MCF 10A (cell line): ENCODE measurements at regions not wholly inside any gene's neighbourhood (a gene's known extent, or its start where the extent isn't known, plus 50 kb on each side); places are given as distances from the start of the nearest gene placed in this dataset.

Experiments used
- BruUV-seq: library from RNA; stranded (reverse); fragments of 400-500 nt; replicated peaks from 2 replicates; lab custom pipeline; 2021; lab: Mats Ljungman, UMichigan
- CTCF ChIA-PET: fragments of 300-600 bp; sonication (Branson Sonifier 250); formaldehyde crosslinking; extraction: SDS; loops from one replicate; lab custom pipeline; 2021; ENCODE audit warnings: antibody characterized with exemption, inconsistent platforms; lab: Yijun Ruan, JAX
- POLR2A ChIA-PET: fragments of 300-600, 350-650 bp; sonication (Branson Sonifier 250); formaldehyde crosslinking; extraction: SDS; loops from one replicate; lab custom pipeline; 2020; ENCODE audit warnings: antibody characterized with exemption, inconsistent platforms; lab: Yijun Ruan, JAX
- DNase-seq: peaks from one replicate; pipeline ENCODE4 v3.0.0-alpha.2; 2018; ENCODE audit not compliant: unreplicated experiment
- H3K27ac Mint-ChIP-seq: one replicate; pipeline ENCODE4 v1.8.0; 2022; ENCODE audit warnings: mild to moderate bottlenecking, low read depth, mixed read lengths; ENCODE audit not compliant: unreplicated experiment
- H3K27me3 Mint-ChIP-seq: one replicate; pipeline ENCODE4 v1.8.0; 2022; ENCODE audit warnings: mixed read lengths; ENCODE audit not compliant: insufficient read depth, unreplicated experiment
- H3K36me3 Mint-ChIP-seq: one replicate; pipeline ENCODE4 v1.8.0; 2022; ENCODE audit warnings: mild to moderate bottlenecking, moderate library complexity, mixed read lengths; ENCODE audit not compliant: insufficient read depth, unreplicated experiment
- H3K4me1 Mint-ChIP-seq: one replicate; pipeline ENCODE4 v1.8.0; 2022; ENCODE audit warnings: mixed read lengths; ENCODE audit not compliant: insufficient read depth, unreplicated experiment
- H3K4me3 Mint-ChIP-seq: one replicate; pipeline ENCODE4 v1.8.0; 2022; ENCODE audit warnings: mild to moderate bottlenecking, moderate library complexity, mixed read lengths; ENCODE audit not compliant: unreplicated experiment
- H3K9me3 Mint-ChIP-seq: one replicate; pipeline ENCODE4 v1.8.0; 2022; ENCODE audit warnings: mixed read lengths; ENCODE audit not compliant: unreplicated experiment
- intact Hi-C: fragments of 100-400 bp; cut with micrococcal nuclease; formaldehyde crosslinking; loops from 2 replicates; pipeline ENCODE4 v1.14.1; 2022
- TF ChIP-seq, protein P1 (sequence below): fragments of 200-600 bp; IDR thresholded peaks from one replicate; pipeline ENCODE4 v1.8.0; 2022; ENCODE audit warnings: antibody characterized with exemption, mild to moderate bottlenecking; ENCODE audit not compliant: unreplicated experiment

DNA sequence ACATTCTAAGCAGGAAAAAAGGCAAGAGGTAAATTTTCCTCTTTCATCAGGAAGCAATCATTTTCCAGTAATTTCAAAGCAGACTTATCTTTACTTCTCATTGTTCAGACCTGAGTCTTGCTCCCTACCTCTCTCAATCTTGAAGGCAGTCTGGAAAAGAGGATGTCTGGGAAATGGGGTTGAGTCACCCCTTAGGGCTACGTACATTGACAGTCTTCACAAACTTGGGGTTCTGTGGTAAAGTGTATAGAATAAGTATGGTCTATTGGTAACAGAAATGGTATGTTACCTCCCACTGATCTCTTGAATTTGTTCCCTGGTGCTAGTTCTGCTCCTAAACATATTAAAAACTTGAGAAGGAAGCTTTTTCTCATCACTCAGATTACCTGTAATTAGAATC lies 361.3 kb downstream of the SS18 start:
- CTCF ChIA-PET, result no interaction called here
- no peaks in the 10 kb centered on the region for H3K4me1 Mint-ChIP-seq

DNA sequence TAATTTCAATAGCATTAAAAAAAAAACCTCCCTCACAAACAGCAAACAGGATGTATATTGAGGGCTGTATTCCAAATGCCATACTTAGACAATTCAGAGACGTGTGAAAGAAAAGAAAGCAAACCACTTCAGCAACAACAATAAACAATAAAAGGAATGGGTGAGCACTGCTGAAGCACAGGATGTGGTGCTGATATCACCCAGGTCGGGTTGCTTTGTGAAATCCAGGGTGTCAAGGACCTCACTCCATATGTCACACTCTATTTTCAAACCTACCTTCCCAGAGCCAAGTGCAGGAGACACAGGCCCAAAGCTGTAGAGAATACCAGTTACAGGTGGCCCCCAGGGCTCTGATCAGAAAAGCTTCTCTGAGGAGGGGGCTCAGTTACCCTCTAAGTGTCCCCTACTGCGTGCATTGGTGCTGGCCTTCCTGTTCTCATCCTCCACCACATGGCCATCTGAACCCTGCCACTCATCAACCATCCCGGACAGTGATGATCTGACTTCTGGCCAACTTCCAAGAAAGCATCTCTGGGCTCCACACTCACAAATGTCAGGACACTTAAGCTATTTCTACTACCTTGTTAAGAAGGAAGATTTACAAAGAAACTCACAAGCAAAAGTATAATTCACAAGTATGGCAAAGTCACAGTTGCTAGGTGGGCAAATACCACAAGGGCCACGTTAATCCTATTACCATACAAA lies 363.0 kb downstream of the SS18 start:
- Mint-ChIP-seq H3K4me1 (no peaks in the 10 kb centered on the region), H3K36me3 (no peaks in the 10 kb centered on the region), H3K9me3 (peaks cover 40% of the 10 kb centered on the region), H3K27ac (no peak overlapping the region), H3K27me3 (no peaks in the 10 kb centered on the region), H3K4me3 (no peak overlapping the region)
- ChIA-PET POLR2A (no interaction called here), CTCF (no interaction called here)
- TF ChIP-seq, protein P1, sequence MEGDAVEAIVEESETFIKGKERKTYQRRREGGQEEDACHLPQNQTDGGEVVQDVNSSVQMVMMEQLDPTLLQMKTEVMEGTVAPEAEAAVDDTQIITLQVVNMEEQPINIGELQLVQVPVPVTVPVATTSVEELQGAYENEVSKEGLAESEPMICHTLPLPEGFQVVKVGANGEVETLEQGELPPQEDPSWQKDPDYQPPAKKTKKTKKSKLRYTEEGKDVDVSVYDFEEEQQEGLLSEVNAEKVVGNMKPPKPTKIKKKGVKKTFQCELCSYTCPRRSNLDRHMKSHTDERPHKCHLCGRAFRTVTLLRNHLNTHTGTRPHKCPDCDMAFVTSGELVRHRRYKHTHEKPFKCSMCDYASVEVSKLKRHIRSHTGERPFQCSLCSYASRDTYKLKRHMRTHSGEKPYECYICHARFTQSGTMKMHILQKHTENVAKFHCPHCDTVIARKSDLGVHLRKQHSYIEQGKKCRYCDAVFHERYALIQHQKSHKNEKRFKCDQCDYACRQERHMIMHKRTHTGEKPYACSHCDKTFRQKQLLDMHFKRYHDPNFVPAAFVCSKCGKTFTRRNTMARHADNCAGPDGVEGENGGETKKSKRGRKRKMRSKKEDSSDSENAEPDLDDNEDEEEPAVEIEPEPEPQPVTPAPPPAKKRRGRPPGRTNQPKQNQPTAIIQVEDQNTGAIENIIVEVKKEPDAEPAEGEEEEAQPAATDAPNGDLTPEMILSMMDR, result no peak
- no TSS peak for BruUV-seq
- no peak for DNase-seq
- intact Hi-C loops, result no loop called here

More for the DNA sequence above, 361.3 kb downstream of the SS18 start:
- POLR2A ChIA-PET, result no interaction called here
- TF ChIP-seq, protein P1, result no peak
- no TSS peak for BruUV-seq
- no peak overlapping the region for H3K27ac Mint-ChIP-seq
- DNase-seq, result no peak
- H3K4me3 Mint-ChIP-seq, result no peak overlapping the region
- peaks cover 27% of the 10 kb centered on the region for H3K9me3 Mint-ChIP-seq
- no peaks in the 10 kb centered on the region for H3K36me3 Mint-ChIP-seq
- intact Hi-C loops, result no loop called here
- no peaks in the 10 kb centered on the region for H3K27me3 Mint-ChIP-seq

DNA sequence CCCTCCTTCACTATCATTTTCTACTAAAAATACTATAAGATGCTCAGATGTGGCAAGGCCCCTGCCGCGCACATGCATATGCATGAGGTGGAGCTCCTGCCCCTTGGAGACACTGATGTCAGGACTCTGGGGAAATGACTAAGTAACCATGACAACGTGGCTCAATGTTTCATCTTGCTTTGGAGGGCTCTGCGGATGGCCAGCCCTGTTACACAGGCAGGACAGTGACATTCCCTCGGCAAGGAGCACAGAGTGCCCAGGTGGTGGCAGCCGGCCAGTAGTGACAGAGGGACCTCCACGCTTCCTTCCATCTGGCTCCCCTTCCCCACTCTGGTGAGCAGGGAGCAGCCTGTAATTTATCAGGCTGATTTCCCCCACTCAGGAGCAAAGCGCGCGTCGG lies 364.1 kb downstream of the SS18 start:
- POLR2A ChIA-PET, result no interaction called here
- no TSS peak for BruUV-seq
- CTCF ChIA-PET, result no interaction called here

DNA sequence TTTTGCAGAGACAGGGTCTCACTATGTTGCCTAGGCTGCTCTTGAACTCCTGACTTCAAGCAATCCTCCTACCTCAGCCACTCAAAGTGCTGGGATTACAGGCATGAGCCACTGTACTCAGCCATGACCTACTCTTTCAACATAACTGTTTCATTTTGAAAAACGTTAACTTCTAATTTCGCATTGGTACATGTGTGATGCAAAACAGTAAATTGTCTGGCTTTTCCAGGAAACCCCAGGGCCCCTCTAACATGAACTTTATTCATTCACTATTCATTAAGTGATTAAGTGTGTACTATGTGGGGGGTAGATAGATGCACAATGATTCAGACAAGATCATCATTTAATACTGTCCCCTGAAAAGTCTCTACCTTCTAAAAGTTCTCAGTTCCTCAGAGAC lies 364.9 kb downstream of the SS18 start:
- BruUV-seq, result no TSS peak
- H3K9me3 Mint-ChIP-seq, result peaks cover 34% of the 10 kb centered on the region
- no peaks in the 10 kb centered on the region for H3K27me3 Mint-ChIP-seq
- ChIA-PET CTCF (no interaction called here), POLR2A (no interaction called here)
- DNase-seq, result no peak
- no peaks in the 10 kb centered on the region for H3K4me1 Mint-ChIP-seq
- H3K36me3 Mint-ChIP-seq, result no peaks in the 10 kb centered on the region
- no peak overlapping the region for H3K4me3 Mint-ChIP-seq
- no peak overlapping the region for H3K27ac Mint-ChIP-seq
- intact Hi-C loops, result no loop called here
- TF ChIP-seq, protein P1, result no peak

More for the DNA sequence above, 364.1 kb downstream of the SS18 start:
- Mint-ChIP-seq H3K36me3 (no peaks in the 10 kb centered on the region), H3K4me1 (no peaks in the 10 kb centered on the region), H3K27ac (no peak overlapping the region), H3K27me3 (no peaks in the 10 kb centered on the region), H3K4me3 (no peak overlapping the region), H3K9me3 (peaks cover 34% of the 10 kb centered on the region)
- intact Hi-C loops, result no loop called here
- TF ChIP-seq, protein P1, result no peak
- no peak for DNase-seq
